Small intestine (tissue), 7 donors: ENCODE measurements at regions not wholly inside any gene's neighbourhood (a gene's known extent, or its start where the extent isn't known, plus 50 kb on each side); places are given as distances from the start of the nearest gene placed in this dataset.
A peak's percentile ranks its signal among the peaks of the same experiment; 100 is the strongest.

Experiments used
- DNase-seq, 2 donors: peaks; one replicate each; pipeline versions ENCODE4 v3.0.0 to v3.0.0-alpha.2; 2013
- FAIRE-seq: peaks from 2 replicates; lab custom pipeline; 2012; peaks lifted over from hg19 to GRCh38; lab: Jason Lieb, UNC
- H3K27ac ChIP-seq, 3 donors: one replicate each; pipeline ENCODE4 v1.5.1; 2013; ENCODE audit warnings: low read length in 2 of 3, mild to moderate bottlenecking in 2 of 3, control low read depth in 1 of 3, inconsistent platforms in 1 of 3, low read depth in 1 of 3, moderate library complexity in 1 of 3
- H3K27me3 ChIP-seq, 3 donors: one replicate each; pipeline ENCODE4 v1.6.1; 2013; ENCODE audit warnings: low read length in 3 of 3, inconsistent platforms in 1 of 3; ENCODE audit not compliant: control insufficient read depth in 3 of 3, insufficient read depth in 3 of 3
- H3K36me3 ChIP-seq, 3 donors: one replicate each; pipeline ENCODE4 v1.6.1; 2013; ENCODE audit warnings: low read length in 3 of 3, inconsistent platforms in 1 of 3, low read depth in 1 of 3, mild to moderate bottlenecking in 1 of 3, moderate library complexity in 1 of 3; ENCODE audit not compliant: control insufficient read depth in 3 of 3, insufficient read depth in 2 of 3
- H3K4me1 ChIP-seq, 3 donors: one replicate each; pipeline ENCODE4 v1.6.1; 2013; ENCODE audit warnings: low read length in 2 of 3, inconsistent platforms in 1 of 3, low read depth in 1 of 3, mild to moderate bottlenecking in 1 of 3, moderate library complexity in 1 of 3; ENCODE audit not compliant: control insufficient read depth in 3 of 3, insufficient read depth in 2 of 3
- H3K4me3 ChIP-seq, 3 donors: one replicate each; pipeline ENCODE4 v1.5.1; 2013; ENCODE audit warnings: low read length in 3 of 3, control low read depth in 1 of 3, inconsistent platforms in 1 of 3, low read depth in 1 of 3, mild to moderate bottlenecking in 1 of 3, moderate library complexity in 1 of 3
- H3K9me3 ChIP-seq, 2 donors: one replicate each; pipeline ENCODE4 v1.6.1; 2013; ENCODE audit warnings: low read depth in 1 of 2, low read length in 1 of 2; ENCODE audit not compliant: control insufficient read depth in 2 of 2, insufficient read depth in 1 of 2
- WGBS, 3 donors: extraction: QIAGEN DNeasy Blood & Tissue Kit; methylation state at CpG; one replicate each; pipeline ENCODE4 v1.1.7; 2013; 5-methylcytosine and 5-hydroxymethylcytosine counted together
- donor health status: healthy with polysubstance abuse.
- donor health status: control.
- donor health status: control.
- donor health status: Bipolar disorder and iron deficiency.
- donor health status: healthy.

DNA sequence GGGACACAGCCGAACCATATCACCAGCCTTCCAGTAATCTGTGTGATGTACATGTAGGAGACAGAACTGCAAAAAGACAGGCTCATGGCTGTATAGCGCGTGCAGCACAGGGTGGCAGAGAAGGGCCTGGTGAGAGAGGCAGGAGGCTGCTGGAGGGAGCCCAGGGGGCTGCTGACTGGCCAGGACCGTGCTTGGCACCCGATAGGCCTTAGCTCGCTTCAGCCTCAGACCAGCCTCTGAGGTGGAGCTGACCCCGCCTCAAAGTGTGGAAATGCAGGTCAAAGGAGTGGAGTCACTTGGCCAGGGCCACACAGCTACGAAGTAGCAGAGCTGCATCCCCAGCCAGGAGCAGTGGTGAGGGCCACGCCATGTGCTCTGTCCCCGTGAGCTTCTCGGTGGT lies 707.6 kb downstream of the QKI start:
- DNase-seq = no peak
- 82 to 88% (median 87%) methylated on average over 11 of the region's 11 CpGs for WGBS, 3 donors
- Histone ChIP-seq H3K27ac (no peak overlapping the region), H3K4me1 (no peaks in the 10 kb centered on the region), H3K36me3 (no peaks in the 10 kb centered on the region), H3K27me3 (no peaks in the 10 kb centered on the region), H3K9me3 (no peaks in the 10 kb centered on the region), H3K4me3 (no peak overlapping the region)
- no peak for FAIRE-seq

- Histone ChIP-seq H3K27me3 (no peaks in the 10 kb centered on the region), H3K9me3 (no peaks in the 10 kb centered on the region), H3K27ac (no peak overlapping the region), H3K4me3 (no peak overlapping the region), H3K36me3 (no peaks in the 10 kb centered on the region), H3K4me1 (no peaks in the 10 kb centered on the region)
- DNase-seq (no peak), FAIRE-seq (no peak)
- 71 to 80% (median 73%) methylated on average over 6 of the region's 6 CpGs for WGBS, 3 donors
Observed at GRCh38 chr6:164121527-164121926, 707.0 kb downstream of the QKI start.

DNA sequence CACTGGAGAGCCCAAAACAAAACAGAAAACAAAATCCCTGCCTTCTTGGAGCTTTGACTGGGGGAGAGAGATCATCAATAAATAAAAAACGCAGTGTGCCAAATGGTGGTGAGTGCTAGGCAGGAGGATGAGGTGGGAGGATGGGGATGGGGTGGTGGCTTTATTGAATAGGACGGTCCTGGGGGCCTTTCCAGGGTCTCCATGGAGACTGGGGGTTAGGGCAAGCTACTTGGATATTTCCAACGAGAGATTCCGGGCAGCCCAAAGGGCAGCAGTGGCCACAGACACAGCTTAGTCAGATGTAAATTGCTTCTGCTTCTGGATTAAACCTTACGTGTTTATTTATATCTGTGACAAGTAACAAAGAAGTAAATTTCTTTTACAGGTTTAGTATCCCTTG lies 700.1 kb downstream of the QKI start:
- DNase-seq (no peak), FAIRE-seq (no peak)
- WGBS, 3 donors = 68 to 79% (median 71%) methylated on average over 5 of the region's 5 CpGs
- H3K36me3 ChIP-seq = no peaks in the 10 kb centered on the region
- H3K4me1 ChIP-seq = no peaks in the 10 kb centered on the region
- H3K27ac ChIP-seq = no peak overlapping the region
- H3K27me3 ChIP-seq = no peaks in the 10 kb centered on the region
- H3K4me3 ChIP-seq = no peak overlapping the region
- H3K9me3 ChIP-seq = peaks cover 2 to 4% of the 10 kb centered on the region in 2 donors

DNA sequence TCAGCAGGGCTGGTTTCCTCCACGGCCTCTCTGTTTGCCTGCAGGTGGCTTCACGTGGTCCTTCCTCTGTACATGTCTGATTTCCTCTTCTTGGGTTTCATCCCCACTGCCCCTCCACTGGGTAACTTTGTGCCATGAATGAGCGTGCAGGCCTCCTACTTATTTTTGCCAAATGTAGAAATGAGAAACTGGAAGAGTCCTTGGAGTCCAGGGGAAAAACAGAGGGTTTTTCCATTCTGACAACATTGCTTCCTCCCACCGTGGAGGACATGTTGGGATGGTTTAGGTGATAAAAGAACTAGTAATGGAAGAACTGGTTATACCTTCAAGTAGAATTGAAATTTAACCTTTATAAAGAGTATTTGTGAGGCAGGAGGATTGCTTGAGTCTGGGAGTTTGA lies 699.5 kb downstream of the QKI start:
- Histone ChIP-seq H3K27me3 (no peaks in the 10 kb centered on the region), H3K36me3 (no peaks in the 10 kb centered on the region), H3K9me3 (peaks cover 2 to 4% of the 10 kb centered on the region in 2 donors), H3K27ac (no peak overlapping the region), H3K4me1 (no peaks in the 10 kb centered on the region), H3K4me3 (no peak overlapping the region)
- WGBS, 3 donors = 70 to 82% (median 79%) methylated on average over 4 of the region's 4 CpGs
- DNase-seq (no peak), FAIRE-seq (no peak)

DNA sequence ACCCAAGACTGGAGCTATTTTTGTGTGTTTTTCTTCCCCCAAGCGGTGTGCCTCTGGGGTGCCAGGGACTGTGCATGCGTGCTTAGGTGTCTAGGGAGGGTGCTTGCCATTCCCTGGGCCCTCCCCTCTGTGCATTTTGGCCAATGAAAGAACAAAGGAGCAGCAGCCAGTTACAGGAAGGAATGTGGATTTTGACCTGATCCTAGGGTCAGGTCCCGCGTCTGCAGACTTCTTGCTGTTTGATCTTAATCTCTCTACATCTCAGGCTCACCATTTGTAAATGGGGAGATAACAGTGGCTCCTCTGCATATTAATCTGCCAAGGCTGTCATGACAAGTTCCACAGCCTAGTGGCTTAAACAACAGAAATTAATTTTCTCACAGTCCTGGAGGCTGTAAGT lies 699.1 kb downstream of the QKI start:
- 54 to 74% (median 61%) methylated on average over 4 of the region's 4 CpGs for WGBS, 3 donors
- Histone ChIP-seq H3K4me1 (no peaks in the 10 kb centered on the region), H3K27ac (no peak overlapping the region), H3K9me3 (peaks cover 2 to 4% of the 10 kb centered on the region in 2 donors), H3K4me3 (no peak overlapping the region), H3K36me3 (no peaks in the 10 kb centered on the region), H3K27me3 (no peaks in the 10 kb centered on the region)
- DNase-seq = no peak
- no peak for FAIRE-seq

DNA sequence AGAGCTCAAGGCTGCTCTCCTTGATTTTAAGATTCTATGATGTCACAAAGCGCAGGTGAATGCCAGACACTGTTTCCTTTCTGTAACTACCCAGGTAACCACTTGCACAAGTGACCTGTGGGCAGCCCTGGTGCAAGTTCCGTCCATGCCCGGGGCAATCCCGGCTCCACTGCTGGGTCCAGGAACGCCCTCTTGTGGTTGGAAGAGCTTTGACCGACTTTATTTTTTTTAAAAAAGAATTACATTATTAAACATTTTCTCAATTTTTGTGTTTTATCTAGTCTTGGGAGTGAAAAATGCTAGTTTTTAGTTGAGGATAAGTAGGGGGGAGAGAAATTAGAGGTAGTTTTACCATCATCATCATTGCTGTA lies 695.2 kb downstream of the QKI start:
- Histone ChIP-seq H3K27me3 (no peaks in the 10 kb centered on the region), H3K4me3 (no peak overlapping the region), H3K27ac (peak overlapping the region in 1 of 3 donors; percentile 1), H3K36me3 (no peaks in the 10 kb centered on the region), H3K9me3 (peaks cover 2 to 4% of the 10 kb centered on the region in 2 donors), H3K4me1 (no peaks in the 10 kb centered on the region)
- no peak for DNase-seq
- FAIRE-seq = no peak
- 34 to 44% (median 35%) methylated on average over 6 of the region's 6 CpGs for WGBS, 3 donors

- peaks cover 2 to 4% of the 10 kb centered on the region in 2 donors for H3K9me3 ChIP-seq
- DNase-seq = no peak
- no peaks in the 10 kb centered on the region for H3K36me3 ChIP-seq
- no peaks in the 10 kb centered on the region for H3K4me1 ChIP-seq
- H3K27ac ChIP-seq = peak overlapping the region in 1 of 3 donors; percentile 17
- H3K27me3 ChIP-seq = no peaks in the 10 kb centered on the region
- 55 to 77% (median 63%) methylated on average over 20 of the region's 20 CpGs for WGBS, 3 donors
- FAIRE-seq = no peak
- H3K4me3 ChIP-seq = no peak overlapping the region
Observed at GRCh38 chr6:164108869-164109769, 694.6 kb downstream of the QKI start.

DNA sequence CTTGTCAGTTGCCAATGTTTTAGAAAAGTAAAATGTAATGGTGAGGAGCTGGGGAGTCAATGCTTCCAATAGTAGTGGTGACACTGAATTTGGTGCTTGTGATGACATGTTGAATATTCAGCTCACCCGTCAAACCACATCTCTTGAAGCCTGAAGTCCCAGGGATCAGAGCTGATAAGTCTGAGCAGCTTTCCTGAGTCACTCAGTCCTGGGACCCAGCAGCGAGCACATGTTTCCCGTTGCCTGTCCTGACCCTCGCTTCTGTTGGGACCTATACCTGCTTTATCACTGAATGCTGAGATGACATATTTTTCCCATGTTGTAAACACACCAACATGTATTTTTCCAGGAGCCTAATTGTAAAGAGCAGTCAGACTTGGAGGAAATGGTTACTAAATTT lies 693.6 kb downstream of the QKI start:
- H3K27ac ChIP-seq = no peak overlapping the region
- no peak overlapping the region for H3K4me3 ChIP-seq
- H3K4me1 ChIP-seq = no peaks in the 10 kb centered on the region
- H3K9me3 ChIP-seq = peaks cover 2% of the 10 kb centered on the region in 2 donors
- DNase-seq = no peak
- 50 to 84% (median 64%) methylated on average over 4 of the region's 4 CpGs for WGBS, 3 donors
- no peaks in the 10 kb centered on the region for H3K27me3 ChIP-seq
- no peaks in the 10 kb centered on the region for H3K36me3 ChIP-seq
- FAIRE-seq = no peak
